Epithelial cell of proximal tubule (primary cell): ENCODE measurements at regions not wholly inside any gene's neighbourhood (a gene's known extent, or its start where the extent isn't known, plus 50 kb on each side); places are given as distances from the start of the nearest gene placed in this dataset.

ENCODE experiments used
- DNase-seq: peaks from one replicate; pipeline ENCODE4 v3.0.0-alpha.2; 2011; ENCODE audit warnings: low read depth
- H3K4me3 ChIP-seq: 2 replicates; pipeline ENCODE4 v1.5.1; 2011; ENCODE audit warnings: low read depth, mild to moderate bottlenecking, low read length
- TF ChIP-seq, protein P1 (sequence below): conservative IDR thresholded peaks from 2 replicates; pipeline ENCODE4 v1.5.1; 2012; ENCODE audit warnings: low read depth, mild to moderate bottlenecking, low read length

DNA sequence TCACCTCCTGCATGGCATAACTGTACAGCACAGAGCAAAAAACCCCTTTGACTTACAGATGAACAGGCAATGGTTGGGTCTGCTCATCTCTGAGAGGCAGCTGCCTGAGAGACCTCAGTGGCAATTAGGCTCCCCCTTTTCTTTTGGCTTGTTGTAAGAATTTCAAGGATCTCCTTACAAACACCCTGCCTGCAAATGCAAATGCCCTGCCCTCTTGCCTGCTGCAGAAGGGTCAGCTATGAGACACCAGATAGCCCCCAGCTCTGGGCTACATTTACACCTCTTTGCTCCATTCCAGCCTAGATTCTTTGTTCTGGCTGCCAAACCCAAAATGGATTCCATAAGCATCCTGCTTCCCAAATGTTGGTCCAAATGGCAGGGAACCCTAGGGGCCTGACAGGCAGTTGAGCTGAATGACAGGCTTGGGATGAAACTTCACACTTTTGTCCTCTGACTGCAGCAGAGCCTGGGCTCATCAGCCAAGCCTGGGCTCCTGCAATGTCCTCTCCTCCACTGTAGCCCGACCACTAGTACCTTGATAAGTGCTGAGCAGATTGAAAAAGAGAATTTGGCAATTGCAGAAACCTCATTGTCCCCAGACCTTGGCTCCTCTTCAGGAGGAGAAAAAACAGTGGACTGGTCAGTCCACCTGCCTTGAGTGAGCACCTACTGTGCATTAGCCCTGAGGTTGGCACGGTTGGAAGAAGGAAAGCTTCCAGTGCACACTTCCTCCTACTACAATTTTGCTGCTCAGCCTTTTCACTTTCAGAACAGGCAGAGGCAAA is 678.3 kb downstream of the BCL11A start:
- no peak for DNase-seq
- TF ChIP-seq, protein P1, sequence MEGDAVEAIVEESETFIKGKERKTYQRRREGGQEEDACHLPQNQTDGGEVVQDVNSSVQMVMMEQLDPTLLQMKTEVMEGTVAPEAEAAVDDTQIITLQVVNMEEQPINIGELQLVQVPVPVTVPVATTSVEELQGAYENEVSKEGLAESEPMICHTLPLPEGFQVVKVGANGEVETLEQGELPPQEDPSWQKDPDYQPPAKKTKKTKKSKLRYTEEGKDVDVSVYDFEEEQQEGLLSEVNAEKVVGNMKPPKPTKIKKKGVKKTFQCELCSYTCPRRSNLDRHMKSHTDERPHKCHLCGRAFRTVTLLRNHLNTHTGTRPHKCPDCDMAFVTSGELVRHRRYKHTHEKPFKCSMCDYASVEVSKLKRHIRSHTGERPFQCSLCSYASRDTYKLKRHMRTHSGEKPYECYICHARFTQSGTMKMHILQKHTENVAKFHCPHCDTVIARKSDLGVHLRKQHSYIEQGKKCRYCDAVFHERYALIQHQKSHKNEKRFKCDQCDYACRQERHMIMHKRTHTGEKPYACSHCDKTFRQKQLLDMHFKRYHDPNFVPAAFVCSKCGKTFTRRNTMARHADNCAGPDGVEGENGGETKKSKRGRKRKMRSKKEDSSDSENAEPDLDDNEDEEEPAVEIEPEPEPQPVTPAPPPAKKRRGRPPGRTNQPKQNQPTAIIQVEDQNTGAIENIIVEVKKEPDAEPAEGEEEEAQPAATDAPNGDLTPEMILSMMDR: no peak
- H3K4me3 ChIP-seq: no peak overlapping the region

GRCh38 chr2:59874361-59874760 is 679.1 kb downstream of the BCL11A start:
- no peak for DNase-seq
- no peak overlapping the region for H3K4me3 ChIP-seq
- TF ChIP-seq, protein P1: no peak

DNA sequence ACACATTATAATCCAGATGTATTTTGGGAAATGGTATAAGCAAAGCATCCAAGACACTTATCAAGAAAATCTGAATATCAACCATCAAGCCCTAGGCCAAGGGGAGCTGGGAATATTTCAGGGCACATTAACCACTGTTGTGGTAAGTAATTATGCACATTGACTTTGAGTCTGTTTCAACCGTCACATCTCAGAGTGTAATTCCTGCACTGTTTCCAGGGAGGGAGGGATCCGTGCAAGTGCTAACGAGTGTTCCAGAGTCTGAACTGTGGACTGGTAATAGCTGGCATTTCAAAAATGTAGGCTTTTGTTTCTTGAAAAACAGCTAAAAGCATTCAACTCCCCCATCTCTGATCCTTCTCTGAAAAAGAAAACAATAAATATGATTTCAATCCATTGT is 681.6 kb downstream of the BCL11A start:
- no peak for DNase-seq
- TF ChIP-seq, protein P1: no peak
- H3K4me3 ChIP-seq: no peak overlapping the region

DNA sequence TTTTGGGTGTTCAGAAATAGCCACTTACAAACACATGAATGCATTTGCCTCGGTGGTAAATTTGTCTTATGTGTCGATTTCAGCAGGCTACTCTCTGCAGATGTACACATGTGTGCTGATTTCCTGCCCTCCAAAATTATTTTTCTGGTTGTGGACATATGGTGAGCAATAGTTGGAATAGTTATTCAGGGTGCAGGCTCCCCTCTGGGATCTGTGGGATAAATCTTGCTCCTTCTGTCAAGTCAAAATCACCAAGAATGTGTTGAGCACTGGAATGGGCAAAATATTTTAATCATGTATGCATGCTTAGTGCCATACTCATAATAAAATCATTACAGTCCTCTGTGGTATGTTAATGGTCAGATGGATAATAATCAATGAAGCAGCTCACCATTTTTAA is 684.5 kb downstream of the BCL11A start:
- TF ChIP-seq, protein P1: no peak

GRCh38 chr2:59866436-59866835 is 687.0 kb downstream of the BCL11A start:
- H3K4me3 ChIP-seq: no peak overlapping the region
- TF ChIP-seq, protein P1: no peak
- DNase-seq: no peak

More for the DNA sequence above, 684.5 kb downstream of the BCL11A start:
- DNase-seq: no peak
- no peak overlapping the region for H3K4me3 ChIP-seq

GRCh38 chr2:59858540-59858939 is 694.9 kb downstream of the BCL11A start:
- DNase-seq: no peak
- no peak overlapping the region for H3K4me3 ChIP-seq
- TF ChIP-seq, protein P1: no peak

- no peak for DNase-seq
- H3K4me3 ChIP-seq: no peak overlapping the region
- TF ChIP-seq, protein P1: no peak
Observed at GRCh38 chr2:59857109-59857508, 696.3 kb downstream of the BCL11A start.
